SK-N-SH (cell line): ENCODE measurements at regions not wholly inside any gene's neighbourhood (a gene's known extent, or its start where the extent isn't known, plus 50 kb on each side); places are given as distances from the start of the nearest gene placed in this dataset.

Experiments
- CTCF ChIA-PET: fragments of 300-600, 350-600 bp; formaldehyde crosslinking; extraction: SDS; loops from one replicate; lab custom pipeline; 2021; lab: Yijun Ruan, JAX
- POLR2A ChIA-PET: fragments of 350-600 bp; sonication (Branson Sonifier 250); formaldehyde crosslinking; extraction: SDS; loops from one replicate; lab custom pipeline; 2020; ENCODE audit warnings: antibody characterized with exemption, inconsistent platforms; lab: Yijun Ruan, JAX
- DNase-seq: peaks from one replicate; pipeline ENCODE4 v3.0.0; 2012
- H2AFZ ChIP-seq: fragments of 200-600 bp; sonication (generic); 2 replicates; pipeline ENCODE4 v1.8.1; 2016; ENCODE audit warnings: antibody characterized with exemption, mild to moderate bottlenecking, low read depth
- H3F3A ChIP-seq: fragments of 200-600 bp; sonication (generic); replicated peaks from 2 replicates; pipeline ENCODE3; 2016; ENCODE audit warnings: antibody characterized with exemption, mild to moderate bottlenecking; ENCODE audit not compliant: insufficient read depth
- H3K27ac ChIP-seq, 2 experiments: fragments of 200-500 bp in 1 of 2; fragments of 200-600 bp in 1 of 2; sonication (Bioruptor generic) in 1 of 2; sonication (generic), shearing (Covaris generic) in 1 of 2; 2 replicates each; pipeline versions ENCODE4 v1.5.1 to v1.6.1; 2014 to 2016; ENCODE audit warnings: low read depth in 2 of 2, inconsistent platforms in 1 of 2, low read length in 1 of 2, mild to moderate bottlenecking in 1 of 2, mixed read lengths in 1 of 2
- H3K27me3 ChIP-seq: fragments of 200-600 bp; sonication (generic), shearing (Covaris generic); 2 replicates; pipeline ENCODE4 v1.6.1; 2016; ENCODE audit warnings: mixed run types; ENCODE audit not compliant: insufficient read depth
- H3K36me3 ChIP-seq, 2 experiments: fragments of 200-500 bp in 1 of 2; fragments of 200-600 bp in 1 of 2; sonication (Bioruptor generic) in 1 of 2; sonication (generic) in 1 of 2; replicated peaks in 1 of 2; 2 replicates each; pipeline versions ENCODE3 to v1.5.1; 2014 to 2016; ENCODE audit warnings: low read length in 1 of 2, mild to moderate bottlenecking in 1 of 2; ENCODE audit not compliant: insufficient read depth in 2 of 2, control insufficient read depth in 1 of 2
- H3K4me1 ChIP-seq, 2 experiments: fragments of 200-500 bp in 1 of 2; fragments of 200-600 bp in 1 of 2; sonication (Bioruptor generic) in 1 of 2; sonication (generic), shearing (Covaris generic) in 1 of 2; 2 replicates each; pipeline versions ENCODE4 v1.5.1 to v1.6.1; 2014 to 2016; ENCODE audit warnings: low read depth in 1 of 2, low read length in 1 of 2, mixed run types in 1 of 2; ENCODE audit not compliant: insufficient read depth in 2 of 2, control insufficient read depth in 1 of 2
- H3K4me2 ChIP-seq: fragments of 200-600 bp; sonication (generic), shearing (Covaris generic); 2 replicates; pipeline ENCODE4 v1.6.1; 2017; ENCODE audit warnings: mixed run types
- H3K4me3 ChIP-seq, 2 experiments: fragments of 200-500 bp in 1 of 2; fragments of 200-600 bp in 1 of 2; sonication (Bioruptor generic) in 1 of 2; sonication (generic), shearing (Covaris generic) in 1 of 2; 2 replicates each; pipeline versions ENCODE4 v1.5.1 to v1.8.1; 2014 to 2016; ENCODE audit warnings: low read depth in 2 of 2, inconsistent platforms in 1 of 2, low read length in 1 of 2, mild to moderate bottlenecking in 1 of 2, mixed read lengths in 1 of 2, moderate library complexity in 1 of 2
- H3K79me2 ChIP-seq: fragments of 200-600 bp; sonication (generic); 2 replicates; pipeline ENCODE4 v1.8.1; 2017; ENCODE audit warnings: mild to moderate bottlenecking; ENCODE audit not compliant: insufficient read depth
- H3K9ac ChIP-seq: fragments of 200-600 bp; sonication (generic); 2 replicates; pipeline ENCODE4 v1.6.1; 2017; ENCODE audit warnings: mixed run types
- H3K9me2 ChIP-seq: fragments of 200-600 bp; sonication (generic); 2 replicates; pipeline ENCODE4 v1.6.1; 2017; ENCODE audit warnings: mixed run types
- H3K9me3 ChIP-seq: fragments of 200-600 bp; sonication (generic); 2 replicates; pipeline ENCODE4 v1.6.1; 2017; ENCODE audit warnings: mixed run types, mild to moderate bottlenecking, moderate library complexity
- H4K20me1 ChIP-seq: fragments of 200-600 bp; sonication (generic); 2 replicates; pipeline ENCODE4 v1.6.1; 2017; ENCODE audit warnings: mild to moderate bottlenecking, mixed run types; ENCODE audit not compliant: insufficient read depth
- CTCF ChIP-seq: fragments of 200-600 bp; sonication (generic); IDR thresholded peaks from 2 replicates; pipeline ENCODE4 v1.6.1; 2017; ENCODE audit warnings: antibody characterized with exemption, mild to moderate bottlenecking, moderate library complexity
- ELF1 ChIP-seq: IDR thresholded peaks from 2 replicates; pipeline ENCODE4 v1.4.0; 2012
- FOXJ3 ChIP-seq: sonication (generic); formaldehyde crosslinking; IDR thresholded peaks from 2 replicates; pipeline ENCODE4 v1.5.1; 2020; ENCODE audit warnings: mild to moderate bottlenecking, missing genetic modification reagents
- FOXM1 ChIP-seq: IDR thresholded peaks from 2 replicates; pipeline ENCODE4 v1.4.0; 2012; ENCODE audit warnings: low read depth, mild to moderate bottlenecking
- GABPA ChIP-seq: IDR thresholded peaks from 2 replicates; pipeline ENCODE4 v1.4.0; 2012; ENCODE audit warnings: low read depth, mild to moderate bottlenecking
- NRF1 ChIP-seq: IDR thresholded peaks from 2 replicates; pipeline ENCODE4 v1.6.1; 2012; ENCODE audit warnings: low read depth, mild to moderate bottlenecking, low read length
- RFX5 ChIP-seq: IDR thresholded peaks from 2 replicates; pipeline ENCODE4 v1.6.1; 2012; ENCODE audit warnings: mild to moderate bottlenecking, improper control_type of control experiment, low read length
- RXRA ChIP-seq: IDR thresholded peaks from 2 replicates; pipeline ENCODE4 v1.4.0; 2012; ENCODE audit warnings: low read depth, mild to moderate bottlenecking, borderline replicate concordance
- SMC3 ChIP-seq: IDR thresholded peaks from 2 replicates; pipeline ENCODE4 v1.6.1; 2012; ENCODE audit warnings: low read depth, low read length, improper control_type of control experiment
- TEAD4 ChIP-seq: IDR thresholded peaks from 2 replicates; pipeline ENCODE4 v1.4.0; 2012; ENCODE audit warnings: mild to moderate bottlenecking, borderline replicate concordance; ENCODE audit not compliant: insufficient read depth
- USF2 ChIP-seq: fragments of 150-350 bp; IDR thresholded peaks from 2 replicates; pipeline ENCODE4 v1.6.1; 2017; ENCODE audit warnings: antibody characterized with exemption, low read length, low read depth, borderline replicate concordance
- YY1 ChIP-seq: IDR thresholded peaks from 2 replicates; pipeline ENCODE4 v1.4.0; 2012; ENCODE audit warnings: low read depth, mild to moderate bottlenecking
- ZBTB33 ChIP-seq: IDR thresholded peaks from 2 replicates; pipeline ENCODE4 v1.4.0; 2012; ENCODE audit warnings: low read depth, borderline replicate concordance
- WGBS: methylation state at CpG from one replicate; pipeline ENCODE4 v1.1.6; 2017; ENCODE audit warnings: low lambda C conversion rate; 5-methylcytosine and 5-hydroxymethylcytosine counted together
- TF ChIP-seq, protein P1 (sequence below): IDR thresholded peaks from 2 replicates; pipeline ENCODE4; 2012

GRCh38 chrX:45699158-45699557 lies 498.5 kb upstream of the DIPK2B start:
- POLR2A ChIA-PET = no interaction called here

More at GRCh38 chrX:45699158-45699557, 498.5 kb upstream of the DIPK2B start:
- H3K4me2 ChIP-seq = no peak overlapping the region
- H4K20me1 ChIP-seq = no peaks in the 10 kb centered on the region
- no peaks in the 10 kb centered on the region for H3K27me3 ChIP-seq
- no peaks in the 10 kb centered on the region for H3K36me3 ChIP-seq
- H2AFZ ChIP-seq = no peak overlapping the region
- no peaks in the 10 kb centered on the region for H3K9me3 ChIP-seq
- H3K79me2 ChIP-seq = no peaks in the 10 kb centered on the region
- no peak overlapping the region for H3K9ac ChIP-seq
- peaks cover 24% of the 10 kb centered on the region for H3F3A ChIP-seq
- TF ChIP-seq FOXM1 (no peak), SMC3 (no peak), YY1 (no peak), ELF1 (no peak), NRF1 (no peak), FOXJ3 (CRISPR knock-in tag) (no peak), TEAD4 (no peak), ZBTB33 (no peak), GABPA (no peak), USF2 (no peak), CTCF (no peak), RFX5 (no peak), RXRA (no peak)
- TF ChIP-seq, protein P1, sequence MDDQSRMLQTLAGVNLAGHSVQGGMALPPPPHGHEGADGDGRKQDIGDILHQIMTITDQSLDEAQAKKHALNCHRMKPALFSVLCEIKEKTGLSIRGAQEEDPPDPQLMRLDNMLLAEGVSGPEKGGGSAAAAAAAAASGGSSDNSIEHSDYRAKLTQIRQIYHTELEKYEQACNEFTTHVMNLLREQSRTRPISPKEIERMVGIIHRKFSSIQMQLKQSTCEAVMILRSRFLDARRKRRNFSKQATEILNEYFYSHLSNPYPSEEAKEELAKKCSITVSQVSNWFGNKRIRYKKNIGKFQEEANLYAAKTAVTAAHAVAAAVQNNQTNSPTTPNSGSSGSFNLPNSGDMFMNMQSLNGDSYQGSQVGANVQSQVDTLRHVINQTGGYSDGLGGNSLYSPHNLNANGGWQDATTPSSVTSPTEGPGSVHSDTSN = no peak
- H3K27ac ChIP-seq = peak overlapping the region in 1 of 2 experiments; percentile 85; a peak in 2 of 4 replicates
- H3K4me3 ChIP-seq = no peak overlapping the region
- H3K4me1 ChIP-seq = 0 out of 4 replicates have a peak, but pooled peaks cover 0 to 7% of the 10 kb centered on the region in 2 experiments
- no peaks in the 10 kb centered on the region for H3K9me2 ChIP-seq
- DNase-seq = no peak
- 42% methylated on average over 3 of the region's 3 CpGs for WGBS
- CTCF ChIA-PET = no interaction called here
